ENCODE measurements at regions not wholly inside any gene's neighbourhood (a gene's known extent, or its start where the extent isn't known, plus 50 kb on each side); places are given as distances from the start of the nearest gene placed in this dataset.

GRCh38 chr12:130102266-130102665, 60.0 kb upstream of the FZD10 start:
- no peak for DNase-seq (ENCODE audit: low read depth)
- TF ChIP-seq, protein P1, sequence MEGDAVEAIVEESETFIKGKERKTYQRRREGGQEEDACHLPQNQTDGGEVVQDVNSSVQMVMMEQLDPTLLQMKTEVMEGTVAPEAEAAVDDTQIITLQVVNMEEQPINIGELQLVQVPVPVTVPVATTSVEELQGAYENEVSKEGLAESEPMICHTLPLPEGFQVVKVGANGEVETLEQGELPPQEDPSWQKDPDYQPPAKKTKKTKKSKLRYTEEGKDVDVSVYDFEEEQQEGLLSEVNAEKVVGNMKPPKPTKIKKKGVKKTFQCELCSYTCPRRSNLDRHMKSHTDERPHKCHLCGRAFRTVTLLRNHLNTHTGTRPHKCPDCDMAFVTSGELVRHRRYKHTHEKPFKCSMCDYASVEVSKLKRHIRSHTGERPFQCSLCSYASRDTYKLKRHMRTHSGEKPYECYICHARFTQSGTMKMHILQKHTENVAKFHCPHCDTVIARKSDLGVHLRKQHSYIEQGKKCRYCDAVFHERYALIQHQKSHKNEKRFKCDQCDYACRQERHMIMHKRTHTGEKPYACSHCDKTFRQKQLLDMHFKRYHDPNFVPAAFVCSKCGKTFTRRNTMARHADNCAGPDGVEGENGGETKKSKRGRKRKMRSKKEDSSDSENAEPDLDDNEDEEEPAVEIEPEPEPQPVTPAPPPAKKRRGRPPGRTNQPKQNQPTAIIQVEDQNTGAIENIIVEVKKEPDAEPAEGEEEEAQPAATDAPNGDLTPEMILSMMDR (IDR thresholded peaks at IDR 0.05; ENCODE audit: insufficient read depth, low read depth, low read length, missing control alignments): no peak

GRCh38 chr12:130104571-130105106, 57.6 kb upstream of the FZD10 start:
- TF ChIP-seq, protein P1 (IDR thresholded peaks at IDR 0.05; ENCODE audit: insufficient read depth, low read depth, low read length, missing control alignments): no peak
- H3K4me3 ChIP-seq (ENCODE audit: low read depth, low read length): no peak overlapping the region
- no peak for DNase-seq (ENCODE audit: low read depth)

More at GRCh38 chr12:130102266-130102665, 60.0 kb upstream of the FZD10 start:
- no peak overlapping the region for H3K4me3 ChIP-seq (ENCODE audit: low read depth, low read length)

DNA sequence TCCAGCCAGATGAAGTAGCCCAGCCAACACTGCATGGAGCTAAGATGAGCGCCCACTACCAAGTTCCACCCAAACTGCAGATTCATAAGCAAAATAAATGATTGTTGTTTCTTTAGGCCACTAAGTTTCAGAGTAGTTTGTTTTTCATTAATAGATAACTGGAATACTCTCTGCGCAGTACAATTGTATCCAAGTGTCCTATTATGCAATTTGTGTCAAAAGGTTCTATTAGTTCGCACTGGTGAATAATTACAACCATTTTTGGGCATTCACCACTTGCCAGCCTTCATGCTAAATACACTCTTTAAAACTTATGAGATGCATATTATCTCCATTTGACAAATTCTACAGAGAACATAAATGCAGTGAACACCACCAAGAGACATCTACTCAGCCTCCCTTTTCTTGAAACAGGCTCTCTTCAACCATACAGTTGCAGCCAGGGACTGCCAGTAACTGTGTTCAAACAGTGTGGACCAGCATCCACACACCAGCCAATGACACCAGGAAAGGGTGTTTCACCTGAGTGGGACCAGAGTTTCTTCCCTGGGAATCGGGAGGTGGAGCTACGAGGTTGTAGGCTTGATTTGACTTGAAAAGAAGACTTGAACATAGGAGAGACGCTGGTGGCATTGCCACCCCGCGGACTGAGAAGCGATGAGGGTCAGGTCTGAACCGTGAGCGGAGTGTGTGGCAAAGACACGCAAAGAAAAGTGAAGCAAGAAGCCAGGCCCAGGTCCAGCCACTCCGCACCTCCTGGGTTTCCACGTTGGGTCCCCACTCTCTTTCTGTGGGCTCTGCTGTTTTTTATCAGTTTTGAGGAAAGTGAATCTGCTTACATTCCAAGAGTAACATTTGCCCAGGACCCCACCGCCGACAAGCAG, 53.0 kb upstream of the FZD10 start:
- no peak for DNase-seq (ENCODE audit: low read depth)
- H3K4me3 ChIP-seq (ENCODE audit: low read depth, low read length): no peak overlapping the region

DNA sequence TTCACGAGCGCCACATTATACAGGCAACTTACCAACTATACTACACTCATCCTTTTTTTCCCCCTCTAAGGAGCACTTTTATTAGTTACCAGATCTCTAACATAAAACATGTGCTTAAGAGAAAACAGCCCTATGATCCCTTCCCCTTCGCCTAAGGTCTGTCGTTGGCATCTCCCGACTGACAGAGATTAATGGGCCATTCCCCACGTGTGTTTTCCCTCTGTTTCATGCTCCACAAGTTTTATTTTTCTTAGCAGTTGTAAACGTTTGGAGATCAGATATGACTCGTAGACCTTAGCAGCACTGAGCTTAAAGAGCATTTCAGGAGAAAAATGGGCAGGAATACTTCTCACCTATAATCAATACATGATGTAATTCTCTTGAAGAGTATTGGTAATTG, 51.4 kb upstream of the FZD10 start:
- TF ChIP-seq, protein P1 (IDR thresholded peaks at IDR 0.05; ENCODE audit: insufficient read depth, low read depth, low read length, missing control alignments): no peak
- H3K4me3 ChIP-seq (ENCODE audit: low read depth, low read length): no peak overlapping the region
- no peak for DNase-seq (ENCODE audit: low read depth)

More for the DNA sequence above, 53.0 kb upstream of the FZD10 start:
- TF ChIP-seq, protein P1 (IDR thresholded peaks at IDR 0.05; ENCODE audit: insufficient read depth, low read depth, low read length, missing control alignments): no peak

GRCh38 chr12:130111965-130112496, 50.2 kb upstream of the FZD10 start:
- TF ChIP-seq, protein P1 (IDR thresholded peaks at IDR 0.05; ENCODE audit: insufficient read depth, low read depth, low read length, missing control alignments): no peak
- DNase-seq (ENCODE audit: low read depth): no peak
- H3K4me3 ChIP-seq (ENCODE audit: low read depth, low read length): no peak overlapping the region
